Erythroblast (primary cell): ENCODE measurements at regions not wholly inside any gene's neighbourhood (a gene's known extent, or its start where the extent isn't known, plus 50 kb on each side); places are given as distances from the start of the nearest gene placed in this dataset.

ENCODE experiments used
- GATA1 ChIP-seq: IDR thresholded peaks from 2 replicates; pipeline ENCODE4 v1.6.1; 2011; ENCODE audit warnings: low read depth, mild to moderate bottlenecking, control low read depth, low read length, moderate library complexity
- POLR2A ChIP-seq: IDR thresholded peaks from 2 replicates; pipeline ENCODE4 v1.6.1; 2011; ENCODE audit warnings: mild to moderate bottlenecking, low read length

- TF ChIP-seq POLR2A: no peak
- TF ChIP-seq GATA1: no peak
Observed at GRCh38 chr14:58722441-58722840, 84.7 kb downstream of the DACT1 start.
